ENCODE measurements at regions not wholly inside any gene's neighbourhood (a gene's known extent, or its start where the extent isn't known, plus 50 kb on each side); places are given as distances from the start of the nearest gene placed in this dataset.

DNA sequence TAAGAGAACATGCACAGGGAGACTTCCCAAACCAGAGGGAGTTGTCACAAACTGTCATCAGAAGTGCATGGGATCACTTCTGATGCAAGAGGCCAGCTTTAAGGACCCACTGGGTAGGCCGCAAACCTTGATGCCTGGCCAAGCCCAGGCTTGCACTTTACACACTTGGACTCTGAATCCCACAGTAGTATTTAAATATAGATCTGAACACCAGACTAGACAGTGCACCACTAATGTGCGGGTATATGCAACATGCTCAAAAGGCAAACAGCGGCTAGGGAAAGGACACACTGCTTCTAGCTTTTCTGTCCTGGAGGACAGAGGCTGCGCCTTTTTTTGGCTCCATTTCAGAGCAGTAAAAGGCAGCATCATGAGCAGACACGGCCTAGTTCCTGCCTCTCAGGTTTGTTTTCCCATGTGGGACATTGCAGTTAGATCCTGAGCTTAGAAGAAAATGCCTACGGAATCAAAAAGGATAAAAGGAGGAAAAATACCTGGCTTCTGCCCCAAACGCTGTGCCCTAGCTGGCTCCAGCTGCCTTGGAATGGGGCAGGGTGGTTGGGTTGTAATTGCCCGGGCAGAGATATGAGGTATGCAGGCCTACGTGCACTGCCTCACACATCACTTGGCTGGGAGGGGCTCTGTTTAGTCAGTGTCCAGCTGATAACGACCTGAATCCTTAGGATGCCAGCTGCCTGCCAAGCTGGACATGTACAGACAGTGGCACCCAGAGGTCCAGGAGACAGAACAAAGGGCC, 84.5 kb upstream of the EGLN3 start (continued):
- TF ChIP-seq, protein P1, sequence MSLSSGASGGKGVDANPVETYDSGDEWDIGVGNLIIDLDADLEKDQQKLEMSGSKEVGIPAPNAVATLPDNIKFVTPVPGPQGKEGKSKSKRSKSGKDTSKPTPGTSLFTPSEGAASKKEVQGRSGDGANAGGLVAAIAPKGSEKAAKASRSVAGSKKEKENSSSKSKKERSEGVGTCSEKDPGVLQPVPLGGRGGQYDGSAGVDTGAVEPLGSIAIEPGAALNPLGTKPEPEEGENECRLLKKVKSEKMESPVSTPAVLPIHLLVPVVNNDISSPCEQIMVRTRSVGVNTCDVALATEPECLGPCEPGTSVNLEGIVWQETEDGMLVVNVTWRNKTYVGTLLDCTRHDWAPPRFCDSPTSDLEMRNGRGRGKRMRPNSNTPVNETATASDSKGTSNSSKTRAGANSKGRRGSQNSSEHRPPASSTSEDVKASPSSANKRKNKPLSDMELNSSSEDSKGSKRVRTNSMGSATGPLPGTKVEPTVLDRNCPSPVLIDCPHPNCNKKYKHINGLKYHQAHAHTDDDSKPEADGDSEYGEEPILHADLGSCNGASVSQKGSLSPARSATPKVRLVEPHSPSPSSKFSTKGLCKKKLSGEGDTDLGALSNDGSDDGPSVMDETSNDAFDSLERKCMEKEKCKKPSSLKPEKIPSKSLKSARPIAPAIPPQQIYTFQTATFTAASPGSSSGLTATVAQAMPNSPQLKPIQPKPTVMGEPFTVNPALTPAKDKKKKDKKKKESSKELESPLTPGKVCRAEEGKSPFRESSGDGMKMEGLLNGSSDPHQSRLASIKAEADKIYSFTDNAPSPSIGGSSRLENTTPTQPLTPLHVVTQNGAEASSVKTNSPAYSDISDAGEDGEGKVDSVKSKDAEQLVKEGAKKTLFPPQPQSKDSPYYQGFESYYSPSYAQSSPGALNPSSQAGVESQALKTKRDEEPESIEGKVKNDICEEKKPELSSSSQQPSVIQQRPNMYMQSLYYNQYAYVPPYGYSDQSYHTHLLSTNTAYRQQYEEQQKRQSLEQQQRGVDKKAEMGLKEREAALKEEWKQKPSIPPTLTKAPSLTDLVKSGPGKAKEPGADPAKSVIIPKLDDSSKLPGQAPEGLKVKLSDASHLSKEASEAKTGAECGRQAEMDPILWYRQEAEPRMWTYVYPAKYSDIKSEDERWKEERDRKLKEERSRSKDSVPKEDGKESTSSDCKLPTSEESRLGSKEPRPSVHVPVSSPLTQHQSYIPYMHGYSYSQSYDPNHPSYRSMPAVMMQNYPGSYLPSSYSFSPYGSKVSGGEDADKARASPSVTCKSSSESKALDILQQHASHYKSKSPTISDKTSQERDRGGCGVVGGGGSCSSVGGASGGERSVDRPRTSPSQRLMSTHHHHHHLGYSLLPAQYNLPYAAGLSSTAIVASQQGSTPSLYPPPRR (CRISPR knock-in tag; IDR thresholded peaks at IDR 0.05; ENCODE audit: borderline replicate concordance), result peak; percentile 12; the same call in 1 of the 2 replicates
- TF ChIP-seq, protein P2, sequence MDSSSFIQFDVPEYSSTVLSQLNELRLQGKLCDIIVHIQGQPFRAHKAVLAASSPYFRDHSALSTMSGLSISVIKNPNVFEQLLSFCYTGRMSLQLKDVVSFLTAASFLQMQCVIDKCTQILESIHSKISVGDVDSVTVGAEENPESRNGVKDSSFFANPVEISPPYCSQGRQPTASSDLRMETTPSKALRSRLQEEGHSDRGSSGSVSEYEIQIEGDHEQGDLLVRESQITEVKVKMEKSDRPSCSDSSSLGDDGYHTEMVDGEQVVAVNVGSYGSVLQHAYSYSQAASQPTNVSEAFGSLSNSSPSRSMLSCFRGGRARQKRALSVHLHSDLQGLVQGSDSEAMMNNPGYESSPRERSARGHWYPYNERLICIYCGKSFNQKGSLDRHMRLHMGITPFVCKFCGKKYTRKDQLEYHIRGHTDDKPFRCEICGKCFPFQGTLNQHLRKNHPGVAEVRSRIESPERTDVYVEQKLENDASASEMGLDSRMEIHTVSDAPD (CRISPR knock-in tag; IDR thresholded peaks at IDR 0.05), result no peak; the same call in none of the 2 replicates
- TF ChIP-seq MED1 (CRISPR knock-in tag; IDR thresholded peaks at IDR 0.05) (peak; percentile 98), ZMYM3 (CRISPR knock-in tag; IDR thresholded peaks at IDR 0.05) (peak; percentile 91; the same call in 1 of the 2 replicates), MAFG (CRISPR knock-in tag; IDR thresholded peaks at IDR 0.05) (no peak), ZBTB7A (CRISPR knock-in tag; IDR thresholded peaks at IDR 0.05) (peak; percentile 76; the same call in 1 of the 2 replicates), HOXA7 (CRISPR knock-in tag; IDR thresholded peaks at IDR 0.05) (no peak), NFIC (IDR thresholded peaks at IDR 0.05; ENCODE audit: low read length) (no peak), ZNF556 (CRISPR knock-in tag; IDR thresholded peaks at IDR 0.05; ENCODE audit: borderline replicate concordance) (peak; percentile 66; the same call in 1 of the 2 replicates), MED8 (CRISPR knock-in tag; IDR thresholded peaks at IDR 0.05; ENCODE audit: insufficient replicate concordance) (no peak)
- TF ChIP-seq, protein P3, sequence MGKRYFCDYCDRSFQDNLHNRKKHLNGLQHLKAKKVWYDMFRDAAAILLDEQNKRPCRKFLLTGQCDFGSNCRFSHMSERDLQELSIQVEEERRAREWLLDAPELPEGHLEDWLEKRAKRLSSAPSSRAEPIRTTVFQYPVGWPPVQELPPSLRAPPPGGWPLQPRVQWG (CRISPR knock-in tag; IDR thresholded peaks at IDR 0.05; ENCODE audit: borderline replicate concordance, low read depth), result no peak
- TF ChIP-seq, protein P4, sequence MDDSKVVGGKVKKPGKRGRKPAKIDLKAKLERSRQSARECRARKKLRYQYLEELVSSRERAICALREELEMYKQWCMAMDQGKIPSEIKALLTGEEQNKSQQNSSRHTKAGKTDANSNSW (CRISPR knock-in tag; IDR thresholded peaks at IDR 0.05; ENCODE audit: borderline replicate concordance), result 0 out of 2 replicates have a peak, but pooled peaks have one; percentile 45
- TF ChIP-seq, protein P5, sequence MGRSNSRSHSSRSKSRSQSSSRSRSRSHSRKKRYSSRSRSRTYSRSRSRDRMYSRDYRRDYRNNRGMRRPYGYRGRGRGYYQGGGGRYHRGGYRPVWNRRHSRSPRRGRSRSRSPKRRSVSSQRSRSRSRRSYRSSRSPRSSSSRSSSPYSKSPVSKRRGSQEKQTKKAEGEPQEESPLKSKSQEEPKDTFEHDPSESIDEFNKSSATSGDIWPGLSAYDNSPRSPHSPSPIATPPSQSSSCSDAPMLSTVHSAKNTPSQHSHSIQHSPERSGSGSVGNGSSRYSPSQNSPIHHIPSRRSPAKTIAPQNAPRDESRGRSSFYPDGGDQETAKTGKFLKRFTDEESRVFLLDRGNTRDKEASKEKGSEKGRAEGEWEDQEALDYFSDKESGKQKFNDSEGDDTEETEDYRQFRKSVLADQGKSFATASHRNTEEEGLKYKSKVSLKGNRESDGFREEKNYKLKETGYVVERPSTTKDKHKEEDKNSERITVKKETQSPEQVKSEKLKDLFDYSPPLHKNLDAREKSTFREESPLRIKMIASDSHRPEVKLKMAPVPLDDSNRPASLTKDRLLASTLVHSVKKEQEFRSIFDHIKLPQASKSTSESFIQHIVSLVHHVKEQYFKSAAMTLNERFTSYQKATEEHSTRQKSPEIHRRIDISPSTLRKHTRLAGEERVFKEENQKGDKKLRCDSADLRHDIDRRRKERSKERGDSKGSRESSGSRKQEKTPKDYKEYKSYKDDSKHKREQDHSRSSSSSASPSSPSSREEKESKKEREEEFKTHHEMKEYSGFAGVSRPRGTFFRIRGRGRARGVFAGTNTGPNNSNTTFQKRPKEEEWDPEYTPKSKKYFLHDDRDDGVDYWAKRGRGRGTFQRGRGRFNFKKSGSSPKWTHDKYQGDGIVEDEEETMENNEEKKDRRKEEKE (IDR thresholded peaks at IDR 0.05), result no peak
- TF ChIP-seq, protein P6, sequence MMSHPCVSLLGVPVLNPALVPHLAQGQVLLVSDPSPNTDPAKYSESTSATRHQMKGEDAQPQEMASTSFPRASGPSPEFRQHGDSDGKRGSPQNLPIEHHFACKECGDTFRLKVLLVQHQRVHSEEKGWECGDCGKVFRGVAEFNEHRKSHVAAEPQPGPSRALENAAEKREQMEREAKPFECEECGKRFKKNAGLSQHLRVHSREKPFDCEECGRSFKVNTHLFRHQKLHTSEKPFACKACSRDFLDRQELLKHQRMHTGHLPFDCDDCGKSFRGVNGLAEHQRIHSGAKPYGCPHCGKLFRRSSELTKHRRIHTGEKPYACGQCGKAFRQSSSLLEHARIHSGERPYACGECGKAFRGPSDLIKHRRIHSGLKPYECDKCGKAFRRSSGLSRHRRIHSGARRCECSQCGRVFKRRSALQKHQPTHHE (CRISPR knock-in tag; IDR thresholded peaks at IDR 0.05; ENCODE audit: borderline replicate concordance), result peak; percentile 96

Measured in HepG2 (cell line).